Muscle layer of colon (tissue), 2 donors: ENCODE measurements at regions not wholly inside any gene's neighbourhood (a gene's known extent, or its start where the extent isn't known, plus 50 kb on each side); places are given as distances from the start of the nearest gene placed in this dataset.

ENCODE experiments used
- H3K27ac ChIP-seq: one replicate; pipeline ENCODE4 v1.7.0; 2013; ENCODE audit warnings: low read depth, mild to moderate bottlenecking, low read length, moderate library complexity
- H3K27me3 ChIP-seq, 2 donors: one replicate each; pipeline ENCODE4 v1.7.0; 2013; ENCODE audit warnings: low read length in 2 of 2, mild to moderate bottlenecking in 2 of 2; ENCODE audit not compliant: insufficient read depth in 2 of 2, control insufficient read depth in 1 of 2
- H3K36me3 ChIP-seq: one replicate; pipeline ENCODE4 v1.7.0; 2013; ENCODE audit warnings: mild to moderate bottlenecking, low read length; ENCODE audit not compliant: insufficient read depth
- H3K4me1 ChIP-seq: one replicate; pipeline ENCODE4 v1.7.0; 2013; ENCODE audit warnings: mild to moderate bottlenecking, low read length; ENCODE audit not compliant: insufficient read depth
- H3K4me3 ChIP-seq, 2 donors: one replicate each; pipeline ENCODE4 v1.7.0; 2013; ENCODE audit warnings: low read length in 2 of 2, low read depth in 1 of 2, mild to moderate bottlenecking in 1 of 2, moderate library complexity in 1 of 2
- H3K9ac ChIP-seq: one replicate; pipeline ENCODE4 v1.7.0; 2013; ENCODE audit warnings: low read length
- H3K9me3 ChIP-seq: one replicate; pipeline ENCODE4 v1.7.0; 2013; ENCODE audit warnings: mild to moderate bottlenecking, low read length
- donor health status: abdominal sarcoma.
- donor health status: Adenocarcinoma of cecum.

DNA sequence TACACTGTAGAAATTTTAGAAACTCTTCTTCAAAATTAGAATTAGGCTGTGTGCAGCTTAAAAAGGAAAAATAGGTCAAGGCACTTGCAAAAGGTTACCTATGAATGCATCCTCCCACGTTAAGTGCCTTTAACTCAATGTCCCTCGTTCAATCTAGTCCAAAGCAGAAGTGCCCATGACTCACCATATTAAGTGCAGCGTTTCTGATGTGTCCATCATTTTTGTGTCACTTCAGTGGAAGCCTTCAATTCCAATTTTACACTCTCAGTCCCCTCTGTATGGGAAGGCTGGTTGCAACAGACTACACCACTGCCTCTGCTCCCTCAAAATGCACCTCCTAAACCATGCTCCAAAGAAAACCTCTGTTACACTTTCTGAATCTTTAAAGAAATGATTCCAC lies 53.4 kb downstream of the FOXB1 start:
- no peak overlapping the region for H3K27ac ChIP-seq
- H3K4me3 ChIP-seq = no peak overlapping the region
- H3K36me3 ChIP-seq = no peaks in the 10 kb centered on the region
- H3K9ac ChIP-seq = no peak overlapping the region
- no peaks in the 10 kb centered on the region for H3K4me1 ChIP-seq
- H3K9me3 ChIP-seq = no peaks in the 10 kb centered on the region
- no peaks in the 10 kb centered on the region for H3K27me3 ChIP-seq

GRCh38 chr15:60059186-60059585 lies 55.1 kb downstream of the FOXB1 start:
- Histone ChIP-seq H3K36me3 (no peaks in the 10 kb centered on the region), H3K4me3 (no peak overlapping the region), H3K27me3 (no peaks in the 10 kb centered on the region)

DNA sequence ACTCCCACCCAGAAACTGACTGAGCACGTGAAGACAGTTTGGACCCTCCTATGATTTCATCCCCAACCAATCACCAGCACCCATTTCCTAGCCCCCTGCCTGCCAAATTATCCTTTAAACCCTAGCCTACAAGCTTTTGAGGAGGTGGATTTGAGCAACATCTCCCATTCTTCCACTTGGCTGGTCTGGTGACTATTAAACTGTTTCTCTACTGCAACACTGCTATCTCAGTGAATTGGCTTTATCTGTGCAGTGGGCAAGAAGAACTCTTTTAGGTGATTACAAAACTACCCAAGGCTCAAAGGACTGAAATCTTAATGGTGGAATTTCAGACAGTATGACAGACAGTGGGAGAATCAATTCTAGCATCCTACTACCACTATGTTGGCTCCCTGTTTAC lies 57.6 kb downstream of the FOXB1 start:
- H3K9me3 ChIP-seq = no peaks in the 10 kb centered on the region

More at GRCh38 chr15:60059186-60059585, 55.1 kb downstream of the FOXB1 start:
- H3K9ac ChIP-seq = no peak overlapping the region
- no peaks in the 10 kb centered on the region for H3K4me1 ChIP-seq
- no peak overlapping the region for H3K27ac ChIP-seq
- H3K9me3 ChIP-seq = no peaks in the 10 kb centered on the region

GRCh38 chr15:60062826-60063225 lies 58.7 kb downstream of the FOXB1 start:
- H3K9ac ChIP-seq = no peak overlapping the region
- no peak overlapping the region for H3K4me3 ChIP-seq
- no peaks in the 10 kb centered on the region for H3K27me3 ChIP-seq
- no peaks in the 10 kb centered on the region for H3K4me1 ChIP-seq
- H3K36me3 ChIP-seq = no peaks in the 10 kb centered on the region
- no peaks in the 10 kb centered on the region for H3K9me3 ChIP-seq
- no peak overlapping the region for H3K27ac ChIP-seq

More for the DNA sequence above, 57.6 kb downstream of the FOXB1 start:
- Histone ChIP-seq H3K9ac (no peak overlapping the region), H3K27me3 (no peaks in the 10 kb centered on the region), H3K4me3 (no peak overlapping the region), H3K36me3 (no peaks in the 10 kb centered on the region), H3K27ac (no peak overlapping the region), H3K4me1 (no peaks in the 10 kb centered on the region)

- H3K36me3 ChIP-seq = no peaks in the 10 kb centered on the region
These were observed 61.8 kb downstream of the FOXB1 start for GRCh38 chr15:60065951-60066350.

DNA sequence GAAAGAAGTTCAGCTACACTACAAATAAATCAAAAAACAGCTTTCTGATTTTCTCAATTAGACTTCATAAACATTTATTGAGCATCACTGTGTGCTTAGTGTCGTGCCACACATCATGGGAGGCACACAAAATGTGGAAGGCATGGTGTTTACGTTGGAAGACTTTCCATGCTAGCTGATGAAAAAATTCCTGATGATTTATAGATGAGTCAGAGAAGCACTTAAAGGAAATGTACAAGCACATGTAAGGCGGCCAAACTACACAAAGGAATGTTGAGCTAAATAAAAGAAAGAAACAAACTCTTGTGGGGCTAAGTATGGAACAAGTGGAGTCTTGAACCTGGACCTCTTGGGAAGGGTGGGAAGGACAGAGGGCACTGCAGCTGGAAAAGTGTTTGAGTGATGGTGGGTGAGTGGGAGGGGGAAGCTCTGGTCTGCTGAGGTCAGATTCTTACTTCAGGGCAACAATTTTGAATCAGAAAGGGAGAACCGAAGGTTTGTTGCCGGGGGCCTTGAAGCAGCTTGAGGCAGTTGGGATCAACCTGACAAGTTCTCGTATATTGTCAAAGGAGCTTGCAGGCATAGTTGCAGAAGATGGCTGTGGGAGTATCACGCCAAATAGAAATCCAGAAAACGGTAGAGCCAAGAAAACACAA lies 66.9 kb downstream of the FOXB1 start:
- Histone ChIP-seq H3K4me1 (no peaks in the 10 kb centered on the region), H3K4me3 (no peak overlapping the region), H3K9me3 (no peaks in the 10 kb centered on the region), H3K9ac (no peak overlapping the region), H3K27ac (no peak overlapping the region), H3K27me3 (no peaks in the 10 kb centered on the region), H3K36me3 (no peaks in the 10 kb centered on the region)

More at GRCh38 chr15:60065951-60066350, 61.8 kb downstream of the FOXB1 start:
- Histone ChIP-seq H3K9me3 (no peaks in the 10 kb centered on the region), H3K27me3 (no peaks in the 10 kb centered on the region), H3K4me1 (no peaks in the 10 kb centered on the region), H3K9ac (no peak overlapping the region), H3K4me3 (no peak overlapping the region), H3K27ac (no peak overlapping the region)

DNA sequence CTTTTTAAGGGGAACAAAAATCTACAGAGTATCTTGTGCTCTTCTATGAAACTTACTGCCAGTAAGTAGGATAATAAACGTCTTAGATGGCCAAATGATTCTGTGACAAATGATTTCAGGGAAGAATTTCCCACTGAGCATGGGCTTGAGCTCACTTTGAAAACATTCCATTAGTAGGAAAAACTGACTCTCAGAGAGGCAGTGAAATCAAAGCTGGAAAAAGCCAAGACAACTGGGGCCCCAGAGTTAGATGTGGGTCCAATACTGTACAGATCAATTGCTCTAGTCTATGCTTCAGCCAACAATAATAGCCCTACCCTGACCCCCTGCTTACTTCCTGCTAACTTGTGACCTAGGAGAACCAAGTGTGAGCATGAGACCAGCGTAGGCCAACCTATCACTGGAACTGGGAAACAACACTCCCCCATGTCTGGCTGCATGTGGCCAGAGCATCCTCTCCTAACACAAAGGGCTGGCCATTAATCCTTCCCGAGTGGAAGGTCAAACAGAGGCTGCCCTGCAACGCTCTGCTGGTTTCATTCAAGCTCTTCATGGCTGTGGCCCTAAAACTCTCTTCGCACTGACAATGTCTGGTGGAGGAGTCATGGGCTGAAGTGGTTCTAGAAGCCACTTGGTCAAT lies 68.8 kb downstream of the FOXB1 start:
- H3K9me3 ChIP-seq = no peaks in the 10 kb centered on the region
- H3K4me3 ChIP-seq = no peak overlapping the region
- no peak overlapping the region for H3K9ac ChIP-seq
- no peaks in the 10 kb centered on the region for H3K36me3 ChIP-seq
- H3K27me3 ChIP-seq = no peaks in the 10 kb centered on the region
- no peaks in the 10 kb centered on the region for H3K4me1 ChIP-seq
- H3K27ac ChIP-seq = no peak overlapping the region

- Histone ChIP-seq H3K9ac (no peak overlapping the region), H3K4me1 (no peaks in the 10 kb centered on the region), H3K9me3 (no peaks in the 10 kb centered on the region), H3K27ac (no peak overlapping the region), H3K4me3 (no peak overlapping the region), H3K27me3 (no peaks in the 10 kb centered on the region), H3K36me3 (no peaks in the 10 kb centered on the region)
These were observed 69.3 kb downstream of the FOXB1 start for GRCh38 chr15:60073466-60073840.

GRCh38 chr15:60074181-60074885 lies 70.2 kb downstream of the FOXB1 start:
- Histone ChIP-seq H3K36me3 (no peaks in the 10 kb centered on the region), H3K4me3 (no peak overlapping the region), H3K27ac (no peak overlapping the region), H3K4me1 (no peaks in the 10 kb centered on the region), H3K9ac (no peak overlapping the region), H3K27me3 (no peaks in the 10 kb centered on the region), H3K9me3 (no peaks in the 10 kb centered on the region)

DNA sequence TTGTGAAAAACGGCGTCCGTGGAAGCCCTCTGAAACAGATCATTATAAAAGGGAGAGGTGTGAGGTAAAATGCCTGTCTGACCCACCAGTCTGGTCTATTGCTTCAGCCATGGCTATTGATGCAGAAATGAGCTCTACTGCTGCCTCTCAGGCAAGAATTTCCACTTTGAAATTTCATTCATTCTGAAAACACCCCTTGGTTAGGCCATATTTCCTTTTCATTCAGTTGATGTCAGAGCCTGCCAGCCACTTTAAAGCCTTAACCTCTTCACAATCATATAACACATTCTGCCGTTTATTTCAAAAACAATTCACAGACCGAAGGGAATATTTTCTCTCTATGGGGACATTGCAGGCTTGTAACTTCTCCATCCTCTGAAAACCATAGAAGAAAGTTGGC lies 71.9 kb downstream of the FOXB1 start:
- no peak overlapping the region for H3K9ac ChIP-seq
- no peaks in the 10 kb centered on the region for H3K4me1 ChIP-seq
- no peaks in the 10 kb centered on the region for H3K27me3 ChIP-seq

GRCh38 chr15:60076582-60077276 lies 72.6 kb downstream of the FOXB1 start:
- Histone ChIP-seq H3K9me3 (no peaks in the 10 kb centered on the region), H3K4me3 (no peak overlapping the region), H3K9ac (no peak overlapping the region), H3K27ac (no peak overlapping the region), H3K4me1 (no peaks in the 10 kb centered on the region), H3K36me3 (no peaks in the 10 kb centered on the region), H3K27me3 (no peaks in the 10 kb centered on the region)

More for the DNA sequence above, 71.9 kb downstream of the FOXB1 start:
- Histone ChIP-seq H3K27ac (no peak overlapping the region), H3K4me3 (no peak overlapping the region), H3K36me3 (no peaks in the 10 kb centered on the region), H3K9me3 (no peaks in the 10 kb centered on the region)
